Transverse colon (tissue), 4 donors: ENCODE measurements at regions not wholly inside any gene's neighbourhood (a gene's known extent, or its start where the extent isn't known, plus 50 kb on each side); places are given as distances from the start of the nearest gene placed in this dataset.

Source experiments
- DNase-seq: peaks from one replicate; pipeline ENCODE4 v3.0.0-alpha.2; 2019
- H3K27ac ChIP-seq, 4 donors: fragments of 200-600 bp; sonication (generic); 2 replicates each; pipeline ENCODE4 v1.5.1; 2016 to 2018; ENCODE audit warnings: inconsistent platforms in 4 of 4
- H3K27me3 ChIP-seq: fragments of 200-600 bp; sonication (generic); 2 replicates; pipeline ENCODE4 v1.5.1; 2017; ENCODE audit warnings: inconsistent platforms
- H3K36me3 ChIP-seq, 4 donors: fragments of 200-600 bp; sonication (generic); 2 replicates each; pipeline ENCODE4 v1.5.1; 2017 to 2019; ENCODE audit warnings: inconsistent platforms in 4 of 4
- H3K4me1 ChIP-seq, 4 donors: fragments of 200-600 bp; sonication (generic); 2 replicates each; pipeline ENCODE4 v1.5.1; 2017 to 2020; ENCODE audit warnings: inconsistent platforms in 4 of 4
- H3K4me3 ChIP-seq, 4 donors: fragments of 200-600 bp; sonication (generic); 1 replicate in 1 of 4; 2 replicates in 3 of 4; pipeline versions ENCODE4 v1.5.1 to v1.6.1; 2017 to 2019; ENCODE audit warnings: inconsistent platforms in 4 of 4
- H3K9me3 ChIP-seq, 2 donors: fragments of 200-600 bp; sonication (generic); 2 replicates each; pipeline ENCODE4 v1.5.1; 2017 to 2019; ENCODE audit warnings: inconsistent platforms in 2 of 2
- CTCF ChIP-seq, 5 experiments: fragments of 200-600 bp in 3 of 5; fragments of 450-650 bp in 2 of 5; sonication (generic) in 3 of 5; IDR thresholded peaks; 1 replicate in 2 of 5; 2 replicates in 3 of 5; pipeline ENCODE4 v1.5.1; 2016 to 2017; ENCODE audit warnings: antibody characterized with exemption in 5 of 5, inconsistent platforms in 3 of 5, mild to moderate bottlenecking in 2 of 5, moderate library complexity in 1 of 5
- EP300 ChIP-seq: sonication (generic); formaldehyde crosslinking; IDR thresholded peaks from one replicate; pipeline ENCODE4 v1.6.1; 2017; ENCODE audit warnings: antibody characterized with exemption, low read depth
- POLR2A ChIP-seq: fragments of 450-650 bp; IDR thresholded peaks from one replicate; pipeline ENCODE4 v1.6.1; 2016; ENCODE audit warnings: antibody characterized with exemption, mild to moderate bottlenecking, moderate library complexity
- POLR2AphosphoS5 ChIP-seq, 3 donors: sonication (generic); formaldehyde crosslinking; IDR thresholded peaks; one replicate each; pipeline ENCODE4 v1.6.1; 2016; ENCODE audit warnings: antibody characterized with exemption in 3 of 3
- WGBS, 2 donors: methylation state at CpG; one replicate each; pipeline ENCODE4 v1.1.5; 2018; ENCODE audit warnings: low coverage in 1 of 2; 5-methylcytosine and 5-hydroxymethylcytosine counted together
- in situ Hi-C, 4 donors: fragments of 200-750 bp; cut with MboI; loops; one replicate each; pipeline versions ENCODE4 v1.15.0 to v1.15.1; 2017; ENCODE audit warnings: low sequenced_read_pairs in 3 of 4, low pct_ligation_motif_present in 1 of 4, low pct_unique_long_range_greater_than_20kb in 1 of 4
- intact Hi-C: fragments of 100-400 bp; cut with DNase I; formaldehyde crosslinking; loops from one replicate; pipeline ENCODE4 v1.15.1; 2023; ENCODE audit warnings: low total_unique reads

DNA sequence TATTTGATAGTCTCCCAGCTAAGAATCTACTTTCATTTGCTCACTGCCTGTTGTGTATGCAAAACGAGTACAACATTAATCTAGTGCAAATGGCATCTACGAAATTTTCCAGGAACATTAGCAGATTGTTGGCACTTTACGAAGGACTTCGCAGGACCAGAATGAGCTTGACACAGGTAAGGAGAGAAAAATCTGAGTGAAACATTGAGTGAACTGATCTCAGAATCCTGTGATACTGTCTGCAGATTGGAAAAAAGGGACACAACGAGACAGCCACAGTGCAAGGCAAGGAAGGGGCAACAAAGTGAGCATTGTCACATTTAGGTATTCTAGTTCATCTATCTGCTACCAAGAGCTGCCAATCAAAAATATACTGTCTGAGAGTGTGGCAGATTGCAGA, 350.5 kb downstream of the ZNF608 start:
- DNase-seq = no peak
- no peaks in the 10 kb centered on the region for H3K4me1 ChIP-seq
- 90 to 94% methylated on average over 5 of the region's 5 CpGs for WGBS, 2 donors
- H3K36me3 ChIP-seq = no peaks in the 10 kb centered on the region
- intact Hi-C loops = no loop called here
- no peaks in the 10 kb centered on the region for H3K9me3 ChIP-seq
- no peak overlapping the region for H3K27ac ChIP-seq
- TF ChIP-seq EP300 (no peak), POLR2A (no peak), POLR2AphosphoS5 (IDR thresholded peaks at IDR 0.05) (no peak)
- no peak overlapping the region for H3K4me3 ChIP-seq
- H3K27me3 ChIP-seq = no peaks in the 10 kb centered on the region
- in situ Hi-C loops = no loop called here

DNA sequence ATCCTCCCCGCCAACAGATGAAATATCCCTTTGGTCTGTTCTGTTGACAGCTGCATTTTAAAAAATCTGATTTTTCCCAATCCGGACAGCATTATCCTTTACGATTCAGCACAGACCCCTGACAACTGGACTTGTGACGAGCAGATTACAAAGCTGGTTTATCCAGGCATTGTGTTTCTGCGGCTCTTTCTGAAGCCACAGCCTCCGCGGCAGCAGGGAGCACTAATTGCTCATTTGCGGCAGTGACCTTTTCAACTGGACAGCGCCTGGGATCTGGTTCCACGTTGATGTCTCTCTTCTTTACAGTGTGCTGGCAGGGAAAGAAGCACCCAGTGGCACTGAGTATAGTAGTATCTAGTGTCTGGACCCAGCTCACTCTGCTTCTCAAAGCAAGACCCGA, 351.2 kb downstream of the ZNF608 start:
- peaks cover 4% of the 10 kb centered on the region in 2 donors for H3K9me3 ChIP-seq
- no peaks in the 10 kb centered on the region for H3K36me3 ChIP-seq
- H3K27ac ChIP-seq = no peak overlapping the region
- no peak for TF ChIP-seq POLR2AphosphoS5 (IDR thresholded peaks at IDR 0.05)
- no peak for TF ChIP-seq POLR2A
- TF ChIP-seq EP300 = no peak
- TF ChIP-seq CTCF (IDR thresholded peaks at IDR 0.05) = no peak
- no peaks in the 10 kb centered on the region for H3K27me3 ChIP-seq
- intact Hi-C loops = no loop called here
- WGBS, 2 donors = 40 to 86% methylated on average over 1 to 11 of the region's 11 CpGs
- no peak for DNase-seq
- H3K4me1 ChIP-seq = no peaks in the 10 kb centered on the region
- no peak overlapping the region for H3K4me3 ChIP-seq
- in situ Hi-C loops = no loop called here

GRCh38 chr5:124394700-124395245, 351.7 kb downstream of the ZNF608 start:
- Histone ChIP-seq H3K27me3 (no peaks in the 10 kb centered on the region), H3K4me1 (no peaks in the 10 kb centered on the region), H3K27ac (no peak overlapping the region), H3K4me3 (no peak overlapping the region), H3K9me3 (peaks cover 7 to 9% of the 10 kb centered on the region in 2 donors), H3K36me3 (no peaks in the 10 kb centered on the region)
- in situ Hi-C loops (no loop called here), intact Hi-C loops (no loop called here)
- DNase-seq = no peak
- WGBS, 2 donors = 90 to 91% methylated on average over 2 to 9 of the region's 9 CpGs
- TF ChIP-seq POLR2AphosphoS5 (IDR thresholded peaks at IDR 0.05) (no peak), EP300 (no peak), POLR2A (no peak), CTCF (IDR thresholded peaks at IDR 0.05) (no peak)

DNA sequence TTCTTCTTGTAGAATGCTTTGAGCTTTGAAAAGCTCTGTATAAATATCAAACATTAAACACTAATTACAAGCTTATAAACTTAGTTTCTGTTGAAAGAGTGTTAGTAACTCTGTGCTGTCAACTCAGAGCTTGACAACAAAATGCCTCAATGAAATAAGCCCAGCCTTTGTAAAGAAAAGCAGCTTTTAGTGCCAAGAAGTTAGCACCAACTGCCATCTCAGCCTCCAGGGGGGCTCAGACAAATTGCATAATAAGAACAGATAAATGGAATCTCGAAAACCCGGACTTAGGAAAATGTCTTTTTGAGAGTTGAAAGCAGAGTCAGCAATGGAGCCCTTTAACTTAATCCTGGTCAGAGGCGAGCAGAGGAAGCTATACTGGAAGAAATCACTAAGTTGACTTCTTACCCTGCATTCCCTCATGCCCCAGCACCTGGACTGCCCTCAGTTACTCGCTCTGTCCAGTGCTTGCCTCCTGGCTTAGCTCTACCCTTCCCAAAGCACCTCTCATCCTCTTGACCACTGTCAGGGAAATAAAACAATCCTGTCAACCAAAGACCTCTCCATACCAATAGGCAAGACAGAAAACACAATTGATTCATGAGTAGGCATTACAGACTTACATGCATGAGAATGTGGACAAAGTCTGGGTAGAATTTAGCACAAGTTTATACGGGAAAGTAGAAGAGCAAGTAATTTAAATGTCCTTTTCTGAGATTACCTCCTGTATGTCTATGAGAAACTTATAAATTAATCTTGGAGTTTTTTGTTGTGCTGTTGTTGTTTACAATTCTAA, 352.7 kb downstream of the ZNF608 start:
- no peaks in the 10 kb centered on the region for H3K4me1 ChIP-seq
- H3K9me3 ChIP-seq = peaks cover 7 to 11% of the 10 kb centered on the region in 2 donors
- 81 to 87% methylated on average over 5 of the region's 5 CpGs for WGBS, 2 donors
- H3K36me3 ChIP-seq = no peaks in the 10 kb centered on the region
- H3K27me3 ChIP-seq = no peaks in the 10 kb centered on the region
- intact Hi-C loops = no loop called here
- DNase-seq = no peak
- in situ Hi-C loops = no loop called here
- TF ChIP-seq POLR2A (no peak), POLR2AphosphoS5 (IDR thresholded peaks at IDR 0.05) (no peak), EP300 (no peak), CTCF (IDR thresholded peaks at IDR 0.05) (no peak)
- no peak overlapping the region for H3K27ac ChIP-seq
- no peak overlapping the region for H3K4me3 ChIP-seq

- H3K9me3 ChIP-seq = peaks cover 21 to 31% of the 10 kb centered on the region in 2 donors
- no peak for TF ChIP-seq POLR2A
- TF ChIP-seq POLR2AphosphoS5 (IDR thresholded peaks at IDR 0.05) = no peak
- TF ChIP-seq EP300 = no peak
- no peaks in the 10 kb centered on the region for H3K27me3 ChIP-seq
- intact Hi-C loops = no loop called here
- no peak overlapping the region for H3K4me3 ChIP-seq
- in situ Hi-C loops = no loop called here
- no peaks in the 10 kb centered on the region for H3K4me1 ChIP-seq
- DNase-seq = no peak
- H3K27ac ChIP-seq = no peak overlapping the region
- H3K36me3 ChIP-seq = no peaks in the 10 kb centered on the region
These were observed 362.7 kb downstream of the ZNF608 start for GRCh38 chr5:124383693-124384092.
